ENCODE measurements at regions not wholly inside any gene's neighbourhood (a gene's known extent, or its start where the extent isn't known, plus 50 kb on each side); places are given as distances from the start of the nearest gene placed in this dataset.
"Not testable (repeated sequence)": the region's sequence is repeated elsewhere in the genome, so short reads cannot be mapped to it uniquely, and the experiment has no call there.

- no peak for DNase-seq
- Histone ChIP-seq H3K36me3 (no peaks in the 10 kb centered on the region), H3K4me3 (no peak overlapping the region), H3K27ac (no peak overlapping the region), H3K27me3 (no peaks in the 10 kb centered on the region), H3K9me3 (no peaks in the 10 kb centered on the region), H3K4me1 (no peaks in the 10 kb centered on the region)
- no peak for TF ChIP-seq CTCF (IDR thresholded peaks at IDR 0.05)
- intact Hi-C loops (cut with DNase I), result no loop called here
- ATAC-seq, result no peak
These were observed 100.9 kb upstream of the CCDC91 start for GRCh38 chr12:28089338-28089737.

GRCh38 chr12:28090835-28091234 lies 99.4 kb upstream of the CCDC91 start:
- TF ChIP-seq CTCF (IDR thresholded peaks at IDR 0.05), result no peak
- no peak overlapping the region for H3K4me3 ChIP-seq
- no peak overlapping the region for H3K27ac ChIP-seq
- no peaks in the 10 kb centered on the region for H3K27me3 ChIP-seq
- H3K4me1 ChIP-seq, result no peaks in the 10 kb centered on the region
- intact Hi-C loops (cut with DNase I), result no loop called here
- no peaks in the 10 kb centered on the region for H3K9me3 ChIP-seq
- no peak for ATAC-seq
- no peak for DNase-seq
- no peaks in the 10 kb centered on the region for H3K36me3 ChIP-seq

GRCh38 chr12:28092396-28092795 lies 97.9 kb upstream of the CCDC91 start:
- no peaks in the 10 kb centered on the region for H3K27me3 ChIP-seq
- no peak overlapping the region for H3K4me3 ChIP-seq
- intact Hi-C loops (cut with DNase I), result no loop called here
- no peaks in the 10 kb centered on the region for H3K4me1 ChIP-seq
- DNase-seq (no peak), ATAC-seq (no peak)
- no peaks in the 10 kb centered on the region for H3K9me3 ChIP-seq
- no peak for TF ChIP-seq CTCF (IDR thresholded peaks at IDR 0.05)
- no peaks in the 10 kb centered on the region for H3K36me3 ChIP-seq
- H3K27ac ChIP-seq, result no peak overlapping the region

GRCh38 chr12:28096649-28097048 lies 93.6 kb upstream of the CCDC91 start:
- TF ChIP-seq CTCF (IDR thresholded peaks at IDR 0.05), result no peak
- Histone ChIP-seq H3K4me1 (no peaks in the 10 kb centered on the region), H3K27me3 (no peaks in the 10 kb centered on the region), H3K36me3 (no peaks in the 10 kb centered on the region), H3K4me3 (no peak overlapping the region), H3K27ac (no peak overlapping the region), H3K9me3 (no peaks in the 10 kb centered on the region)
- DNase-seq (no peak), ATAC-seq (no peak)
- intact Hi-C loops (cut with DNase I), result no loop called here

- H3K36me3 ChIP-seq, result no peaks in the 10 kb centered on the region
- no peak overlapping the region for H3K27ac ChIP-seq
- no peak for TF ChIP-seq CTCF (IDR thresholded peaks at IDR 0.05)
- intact Hi-C loops (cut with DNase I), result no loop called here
- ATAC-seq (no peak), DNase-seq (no peak)
- H3K4me1 ChIP-seq, result no peaks in the 10 kb centered on the region
- H3K4me3 ChIP-seq, result no peak overlapping the region
- H3K27me3 ChIP-seq, result no peaks in the 10 kb centered on the region
- no peaks in the 10 kb centered on the region for H3K9me3 ChIP-seq
These were observed 93.0 kb upstream of the CCDC91 start for GRCh38 chr12:28097221-28097620.

GRCh38 chr12:28099245-28099644 lies 91.0 kb upstream of the CCDC91 start:
- not testable (repeated sequence) for DNase-seq

More at GRCh38 chr12:28099245-28099644, 91.0 kb upstream of the CCDC91 start:
- ATAC-seq; H3K27ac ChIP-seq; H3K27me3 ChIP-seq; H3K4me3 ChIP-seq; intact Hi-C loops (cut with DNase I); H3K4me1 ChIP-seq; H3K36me3 ChIP-seq; H3K9me3 ChIP-seq: not testable (repeated sequence)
